ENCODE measurements at regions not wholly inside any gene's neighbourhood (a gene's known extent, or its start where the extent isn't known, plus 50 kb on each side); places are given as distances from the start of the nearest gene placed in this dataset.

GRCh38 chr11:115631609-115632008, 127.4 kb upstream of the CADM1 start (continued):
- no peak for TF ChIP-seq REST (IDR thresholded peaks at IDR 0.05; ENCODE audit: borderline replicate concordance in 1 of 2, low read depth in 1 of 2, low read length in 2 of 2)
- no peak for TF ChIP-seq ETV6 (CRISPR knock-in tag; conservative IDR thresholded peaks at IDR 0.05)
- no peak for TF ChIP-seq MAF1 (CRISPR knock-in tag; IDR thresholded peaks at IDR 0.05; ENCODE audit: borderline replicate concordance)
- no peak for TF ChIP-seq TARDBP (CRISPR knock-in tag; IDR thresholded peaks at IDR 0.05)
- peak; percentile 24; the same call in 1 of the 2 replicates for TF ChIP-seq ARID5B (CRISPR knock-in tag; IDR thresholded peaks at IDR 0.05)
- peak; percentile 28; the same call in 1 of the 2 replicates for TF ChIP-seq FOXP4 (CRISPR knock-in tag; IDR thresholded peaks at IDR 0.05)
- TF ChIP-seq GZF1 (CRISPR knock-in tag; IDR thresholded peaks at IDR 0.05) = no peak
- TF ChIP-seq FOXP1 (IDR thresholded peaks at IDR 0.05) = no peak
- peak; percentile 38; the same call in 1 of the 2 replicates for TF ChIP-seq FOXP1 (CRISPR knock-in tag; IDR thresholded peaks at IDR 0.05)
- TF ChIP-seq AKNA (CRISPR knock-in tag; IDR thresholded peaks at IDR 0.05; ENCODE audit: borderline replicate concordance) = no peak
- TF ChIP-seq ETV5 (CRISPR knock-in tag; IDR thresholded peaks at IDR 0.05; ENCODE audit: borderline replicate concordance) = peak; percentile 8; the same call in 1 of the 2 replicates
- no peak for TF ChIP-seq MLLT10 (CRISPR knock-in tag; IDR thresholded peaks at IDR 0.05)
- no peak for TF ChIP-seq SP4 (CRISPR knock-in tag; IDR thresholded peaks at IDR 0.05)
- TF ChIP-seq FOXO4 (CRISPR knock-in tag; conservative IDR thresholded peaks at IDR 0.05) = no peak
- TF ChIP-seq TCF7 (IDR thresholded peaks at IDR 0.05; ENCODE audit: low read depth) = 0 out of 2 replicates have a peak, but pooled peaks have one; percentile 8

Data from HepG2 (cell line).